ENCODE measurements at regions not wholly inside any gene's neighbourhood (a gene's known extent, or its start where the extent isn't known, plus 50 kb on each side); places are given as distances from the start of the nearest gene placed in this dataset.

- H3K4me3 ChIP-seq (ENCODE audit: low read length): no peak overlapping the region
- DNase-seq (ENCODE audit: low read depth): no peak
- no peak for TF ChIP-seq CTCF (conservative IDR thresholded peaks at IDR 0.05; ENCODE audit: low read length)
Observed at GRCh38 chr20:22288957-22289356, 295.4 kb downstream of the FOXA2 start.

- no peak for DNase-seq (ENCODE audit: low read depth)
- no peak overlapping the region for H3K4me3 ChIP-seq (ENCODE audit: low read length)
- TF ChIP-seq CTCF (conservative IDR thresholded peaks at IDR 0.05; ENCODE audit: low read length): no peak
Observed at GRCh38 chr20:22288156-22288555, 296.2 kb downstream of the FOXA2 start.

- no peak overlapping the region for H3K4me3 ChIP-seq (ENCODE audit: low read length)
- TF ChIP-seq CTCF (conservative IDR thresholded peaks at IDR 0.05; ENCODE audit: low read length): no peak
- DNase-seq (ENCODE audit: low read depth): no peak
Observed at GRCh38 chr20:22285555-22285954, 298.8 kb downstream of the FOXA2 start.

- no peak for DNase-seq (ENCODE audit: low read depth)
- no peak for TF ChIP-seq CTCF (conservative IDR thresholded peaks at IDR 0.05; ENCODE audit: low read length)
- H3K4me3 ChIP-seq (ENCODE audit: low read length): no peak overlapping the region
Observed at GRCh38 chr20:22282696-22283095, 301.7 kb downstream of the FOXA2 start.

- TF ChIP-seq CTCF (conservative IDR thresholded peaks at IDR 0.05; ENCODE audit: low read length): no peak
- DNase-seq (ENCODE audit: low read depth): no peak
- H3K4me3 ChIP-seq (ENCODE audit: low read length): no peak overlapping the region
Observed at GRCh38 chr20:22274330-22274729, 310.0 kb downstream of the FOXA2 start.

- H3K4me3 ChIP-seq (ENCODE audit: low read length): no peak overlapping the region
- TF ChIP-seq CTCF (conservative IDR thresholded peaks at IDR 0.05; ENCODE audit: low read length): no peak
- DNase-seq (ENCODE audit: low read depth): no peak
Observed at GRCh38 chr20:22268675-22269074, 315.7 kb downstream of the FOXA2 start.

GRCh38 chr20:22264917-22265316 lies 319.5 kb downstream of the FOXA2 start:
- DNase-seq (ENCODE audit: low read depth): no peak
- no peak overlapping the region for H3K4me3 ChIP-seq (ENCODE audit: low read length)
- TF ChIP-seq CTCF (conservative IDR thresholded peaks at IDR 0.05; ENCODE audit: low read length): no peak
